IMR-90 (cell line): ENCODE measurements at regions not wholly inside any gene's neighbourhood (a gene's known extent, or its start where the extent isn't known, plus 50 kb on each side); places are given as distances from the start of the nearest gene placed in this dataset.

Source experiments
- ATAC-seq: fragments of 200-7000 bp; cut with Tn5 transposase; 2 replicates; pipeline ENCODE4 v1.9.1; 2020; ENCODE audit warnings: low read depth, mild to moderate bottlenecking, moderate library complexity
- BruUV-seq: library from RNA; stranded (reverse); fragments of 400-500 nt; replicated peaks from 2 replicates; lab custom pipeline; 2021; lab: Mats Ljungman, UMichigan
- CTCF ChIA-PET: fragments of 300-600 bp; formaldehyde crosslinking; extraction: SDS; loops from one replicate; lab custom pipeline; 2021; ENCODE audit warnings: antibody characterized with exemption; lab: Yijun Ruan, JAX
- POLR2A ChIA-PET: fragments of 300-600 bp; sonication (Branson Sonifier 250); formaldehyde crosslinking; loops from one replicate; lab custom pipeline; 2022; ENCODE audit warnings: antibody characterized with exemption; ENCODE audit not compliant: unreplicated experiment; lab: Charles Lee
- DNase-seq: peaks from one replicate; pipeline ENCODE4 v3.0.0; 2013
- H2AFZ ChIP-seq: replicated peaks from 2 replicates; pipeline ENCODE3; 2013; ENCODE audit warnings: low read length, mild to moderate bottlenecking; ENCODE audit not compliant: poor library complexity
- H2AK5ac ChIP-seq: 2 replicates; pipeline ENCODE4 v1.6.1; 2013; ENCODE audit warnings: low read depth, low read length, inconsistent platforms
- H2AK9ac ChIP-seq: replicated peaks from 2 replicates; pipeline ENCODE3; 2013; ENCODE audit warnings: mild to moderate bottlenecking, low read depth, low read length, moderate library complexity; ENCODE audit not compliant: poor library complexity
- H2BK120ac ChIP-seq: 2 replicates; pipeline ENCODE4 v1.6.1; 2013; ENCODE audit warnings: low read depth, low read length, inconsistent platforms
- H2BK15ac ChIP-seq: 3 replicates; pipeline ENCODE4 v1.6.1; 2013; ENCODE audit warnings: low read depth, low read length, inconsistent platforms
- H2BK20ac ChIP-seq: 2 replicates; pipeline ENCODE4 v1.6.1; 2013; ENCODE audit warnings: low read depth, mild to moderate bottlenecking, inconsistent platforms, low read length, moderate library complexity
- H2BK5ac ChIP-seq: 2 replicates; pipeline ENCODE4 v1.6.1; 2013; ENCODE audit warnings: mild to moderate bottlenecking, low read depth, low read length, inconsistent platforms; ENCODE audit not compliant: poor library complexity, severe bottlenecking
- H3K14ac ChIP-seq: replicated peaks from 2 replicates; pipeline ENCODE4 v1.6.1; 2013; ENCODE audit warnings: low read depth, low read length, inconsistent platforms
- H3K18ac ChIP-seq: 2 replicates; pipeline ENCODE4 v1.6.1; 2013; ENCODE audit warnings: low read depth, low read length, control low read depth
- H3K23ac ChIP-seq: 2 replicates; pipeline ENCODE4 v1.6.1; 2013; ENCODE audit warnings: low read depth, low read length, inconsistent platforms
- H3K27ac ChIP-seq: 2 replicates; pipeline ENCODE4 v1.5.1; 2013; ENCODE audit warnings: mild to moderate bottlenecking, control low read depth, low read length; ENCODE audit not compliant: insufficient read depth
- H3K27me3 ChIP-seq: 2 replicates; pipeline ENCODE4 v1.6.1; 2013; ENCODE audit warnings: low read length; ENCODE audit not compliant: control insufficient read depth, insufficient read depth
- H3K36me3 ChIP-seq: 2 replicates; pipeline ENCODE4 v1.6.1; 2013; ENCODE audit warnings: low read length, mixed read lengths; ENCODE audit not compliant: control insufficient read depth, insufficient read depth
- H3K4ac ChIP-seq: 2 replicates; pipeline ENCODE4 v1.6.1; 2013; ENCODE audit warnings: low read depth, low read length, inconsistent platforms
- H3K4me1 ChIP-seq: 2 replicates; pipeline ENCODE4 v1.6.1; 2013; ENCODE audit warnings: low read length, mixed read lengths; ENCODE audit not compliant: control insufficient read depth, insufficient read depth
- H3K4me2 ChIP-seq: 2 replicates; pipeline ENCODE4 v1.6.1; 2013; ENCODE audit warnings: low read depth, mild to moderate bottlenecking, control low read depth, low read length, moderate library complexity
- H3K4me3 ChIP-seq: 2 replicates; pipeline ENCODE4 v1.5.1; 2013; ENCODE audit warnings: low read depth, mild to moderate bottlenecking, control low read depth, low read length, moderate library complexity; ENCODE audit not compliant: insufficient read depth
- H3K56ac ChIP-seq: 2 replicates; pipeline ENCODE4 v1.6.1; 2013; ENCODE audit warnings: low read length, inconsistent platforms; ENCODE audit not compliant: insufficient read depth; ENCODE audit errors: extremely low read depth
- H3K79me1 ChIP-seq, 2 experiments: 2 replicates each; pipeline ENCODE4 v1.6.1; 2013; ENCODE audit warnings: low read length in 2 of 2, inconsistent platforms in 1 of 2, low read depth in 1 of 2
- H3K9ac ChIP-seq: 2 replicates; pipeline ENCODE4 v1.6.1; 2013; ENCODE audit warnings: low read depth, low read length, control low read depth
- H3K9me1 ChIP-seq: 2 replicates; pipeline ENCODE4 v1.6.1; 2013; ENCODE audit warnings: low read length, inconsistent platforms; ENCODE audit not compliant: insufficient read depth
- H3K9me3 ChIP-seq: 2 replicates; pipeline ENCODE4 v1.6.1; 2013; ENCODE audit warnings: low read length; ENCODE audit not compliant: control insufficient read depth, insufficient read depth
- H4K20me1 ChIP-seq: 2 replicates; pipeline ENCODE4 v1.6.1; 2013; ENCODE audit warnings: low read length, inconsistent platforms; ENCODE audit not compliant: insufficient read depth
- H4K5ac ChIP-seq: 2 replicates; pipeline ENCODE4 v1.6.1; 2013; ENCODE audit warnings: mild to moderate bottlenecking, low read depth, low read length, control low read depth
- H4K8ac ChIP-seq, 2 experiments: 2 replicates each; pipeline ENCODE4 v1.6.1; 2013; ENCODE audit warnings: low read depth in 2 of 2, low read length in 2 of 2, control low read depth in 1 of 2, inconsistent platforms in 1 of 2
- H4K91ac ChIP-seq: 2 replicates; pipeline ENCODE4 v1.6.1; 2013; ENCODE audit warnings: low read depth, low read length, inconsistent platforms; ENCODE audit not compliant: insufficient read depth
- BHLHE40 ChIP-seq: fragments of 150-350 bp; IDR thresholded peaks from 2 replicates; pipeline ENCODE4 v1.6.1; 2016; ENCODE audit warnings: mild to moderate bottlenecking, low read depth, low read length
- CHD1 ChIP-seq: IDR thresholded peaks from 2 replicates; pipeline ENCODE4 v1.6.1; 2012; ENCODE audit warnings: low read depth, low read length, improper control_type of control experiment
- CTCF ChIP-seq: conservative IDR thresholded peaks from 2 replicates; pipeline ENCODE4 v1.5.1; 2012; ENCODE audit warnings: mild to moderate bottlenecking, low read depth, low read length, improper control_type of control experiment
- ELK1 ChIP-seq: fragments of 150-350 bp; IDR thresholded peaks from 2 replicates; pipeline ENCODE4 v1.6.1; 2016; ENCODE audit warnings: low read depth, mild to moderate bottlenecking, low read length, moderate library complexity, borderline replicate concordance
- FOS ChIP-seq: fragments of 150-350 bp; IDR thresholded peaks from 2 replicates; pipeline ENCODE4 v1.6.1; 2016; ENCODE audit warnings: low read depth, low read length
- MAFK ChIP-seq: IDR thresholded peaks from 2 replicates; pipeline ENCODE4 v1.6.1; 2012; ENCODE audit warnings: low read depth, low read length, improper control_type of control experiment
- MXI1 ChIP-seq: IDR thresholded peaks from 2 replicates; pipeline ENCODE4 v1.6.1; 2012; ENCODE audit warnings: low read depth, mild to moderate bottlenecking, low read length, moderate library complexity, borderline replicate concordance
- NFE2L2 ChIP-seq: fragments of 150-350 bp; IDR thresholded peaks from 2 replicates; pipeline ENCODE4 v1.6.1; 2016; ENCODE audit warnings: low read depth, mild to moderate bottlenecking, low read length
- POLR2A ChIP-seq: IDR thresholded peaks from 2 replicates; pipeline ENCODE4 v1.6.1; 2012; ENCODE audit warnings: mild to moderate bottlenecking, low read depth, low read length
- RFX5 ChIP-seq: IDR thresholded peaks from 2 replicates; pipeline ENCODE4 v1.8.0; 2012; ENCODE audit warnings: low read depth, mild to moderate bottlenecking, low read length, moderate library complexity
- SMC3 ChIP-seq: fragments of 150-350 bp; IDR thresholded peaks from 2 replicates; pipeline ENCODE4 v1.6.1; 2016; ENCODE audit warnings: low read depth, mild to moderate bottlenecking, antibody characterized with exemption, low read length, moderate library complexity
- WGBS, 2 experiments: methylation state at CpG; one replicate each; pipeline versions ENCODE4 v1.1.5 to v1.1.7; 2013; ENCODE audit warnings: missing lambda C conversion rate in 2 of 2; ENCODE audit not compliant: insufficient read length in 1 of 2; ENCODE audit errors: extremely low coverage in 2 of 2; 5-methylcytosine and 5-hydroxymethylcytosine counted together
- dilution Hi-C: fragments of 300-500 bp; cut with HindIII; formaldehyde crosslinking; loops from one replicate; pipeline ENCODE4 v1.14.3; 2018; ENCODE audit warnings: low sequenced_read_pairs; ENCODE audit not compliant: unreplicated experiment
- in situ Hi-C: fragments of 300-500 bp; cut with MboI; formaldehyde crosslinking; loops from 3 replicates; pipeline ENCODE4 v1.14.3; 2019; ENCODE audit warnings: low sequenced_read_pairs, inconsistent platforms, mixed read lengths
- intact Hi-C: fragments of 100-400 bp; cut with micrococcal nuclease; formaldehyde crosslinking; loops from 2 replicates; pipeline ENCODE4 v1.10.0; 2022

- Histone ChIP-seq H3K14ac (no peak overlapping the region), H3K9me3 (0 out of 2 replicates have a peak, but pooled peaks cover 2% of the 10 kb centered on the region), H3K18ac (no peak overlapping the region), H4K8ac (no peak overlapping the region), H4K20me1 (no peaks in the 10 kb centered on the region), H3K27ac (no peak overlapping the region), H3K9me1 (no peaks in the 10 kb centered on the region), H3K36me3 (no peaks in the 10 kb centered on the region), H2BK15ac (no peak overlapping the region), H2BK20ac (no peak overlapping the region), H3K4me1 (no peaks in the 10 kb centered on the region), H4K91ac (no peak overlapping the region), H3K56ac (no peak overlapping the region), H4K5ac (no peak overlapping the region), H3K9ac (no peak overlapping the region), H3K27me3 (no peaks in the 10 kb centered on the region; the same call in 1 of the 2 replicates), H3K4me3 (no peak overlapping the region), H3K4ac (no peak overlapping the region), H3K23ac (no peak overlapping the region), H3K79me1 (no peaks in the 10 kb centered on the region), H2AK9ac (no peak overlapping the region), H2BK5ac (no peak overlapping the region), H2BK120ac (no peak overlapping the region), H2AFZ (no peak overlapping the region), H3K4me2 (no peak overlapping the region), H2AK5ac (no peak overlapping the region)
- BruUV-seq: no TSS peak
- ChIA-PET POLR2A (no interaction called here), CTCF (interaction anchor here (0.9 to 1.1 kb wide), 2 partner anchors 11 to 167 kb away, joined by 3 read pairs; no protein-coding TSS in a partner anchor)
- no peak for ATAC-seq
- TF ChIP-seq CHD1 (no peak), MXI1 (no peak), NFE2L2 (no peak), BHLHE40 (no peak), MAFK (no peak), ELK1 (no peak), POLR2A (no peak), CTCF (no peak), SMC3 (no peak), RFX5 (no peak), FOS (no peak)
- intact Hi-C loops: no loop called here
- dilution Hi-C loops: no loop called here
- in situ Hi-C loops: no loop called here
- DNase-seq: no peak
- no CpG with 5 or more reads among the region's 2 CpGs for WGBS, 2 experiments
Measured at GRCh38 chrX:109879991-109880390, 122.9 kb upstream of the TMEM164 start.
